IMR-90 (cell line): ENCODE measurements at regions not wholly inside any gene's neighbourhood (a gene's known extent, or its start where the extent isn't known, plus 50 kb on each side); places are given as distances from the start of the nearest gene placed in this dataset.
"Not testable (repeated sequence)": the region's sequence is repeated elsewhere in the genome, so short reads cannot be mapped to it uniquely, and the experiment has no call there.

Experiments used
- ATAC-seq: fragments of 200-7000 bp; cut with Tn5 transposase; 2 replicates; pipeline ENCODE4 v1.9.1; 2020; ENCODE audit warnings: low read depth, mild to moderate bottlenecking, moderate library complexity
- BruUV-seq: library from RNA; stranded (reverse); fragments of 400-500 nt; replicated peaks from 2 replicates; lab custom pipeline; 2021; lab: Mats Ljungman, UMichigan
- CTCF ChIA-PET: fragments of 300-600 bp; formaldehyde crosslinking; extraction: SDS; loops from one replicate; lab custom pipeline; 2021; ENCODE audit warnings: antibody characterized with exemption; lab: Yijun Ruan, JAX
- POLR2A ChIA-PET: fragments of 300-600 bp; sonication (Branson Sonifier 250); formaldehyde crosslinking; loops from one replicate; lab custom pipeline; 2022; ENCODE audit warnings: antibody characterized with exemption; ENCODE audit not compliant: unreplicated experiment; lab: Charles Lee
- DNase-seq: peaks from one replicate; pipeline ENCODE4 v3.0.0; 2013
- H2AFZ ChIP-seq: replicated peaks from 2 replicates; pipeline ENCODE3; 2013; ENCODE audit warnings: low read length, mild to moderate bottlenecking; ENCODE audit not compliant: poor library complexity
- H2AK5ac ChIP-seq: 2 replicates; pipeline ENCODE4 v1.6.1; 2013; ENCODE audit warnings: low read depth, low read length, inconsistent platforms
- H2AK9ac ChIP-seq: replicated peaks from 2 replicates; pipeline ENCODE3; 2013; ENCODE audit warnings: mild to moderate bottlenecking, low read depth, low read length, moderate library complexity; ENCODE audit not compliant: poor library complexity
- H2BK120ac ChIP-seq: 2 replicates; pipeline ENCODE4 v1.6.1; 2013; ENCODE audit warnings: low read depth, low read length, inconsistent platforms
- H2BK15ac ChIP-seq: 3 replicates; pipeline ENCODE4 v1.6.1; 2013; ENCODE audit warnings: low read depth, low read length, inconsistent platforms
- H2BK20ac ChIP-seq: 2 replicates; pipeline ENCODE4 v1.6.1; 2013; ENCODE audit warnings: low read depth, mild to moderate bottlenecking, inconsistent platforms, low read length, moderate library complexity
- H2BK5ac ChIP-seq: 2 replicates; pipeline ENCODE4 v1.6.1; 2013; ENCODE audit warnings: mild to moderate bottlenecking, low read depth, low read length, inconsistent platforms; ENCODE audit not compliant: poor library complexity, severe bottlenecking
- H3K14ac ChIP-seq: replicated peaks from 2 replicates; pipeline ENCODE4 v1.6.1; 2013; ENCODE audit warnings: low read depth, low read length, inconsistent platforms
- H3K18ac ChIP-seq: 2 replicates; pipeline ENCODE4 v1.6.1; 2013; ENCODE audit warnings: low read depth, low read length, control low read depth
- H3K23ac ChIP-seq: 2 replicates; pipeline ENCODE4 v1.6.1; 2013; ENCODE audit warnings: low read depth, low read length, inconsistent platforms
- H3K27ac ChIP-seq: 2 replicates; pipeline ENCODE4 v1.5.1; 2013; ENCODE audit warnings: mild to moderate bottlenecking, control low read depth, low read length; ENCODE audit not compliant: insufficient read depth
- H3K27me3 ChIP-seq: 2 replicates; pipeline ENCODE4 v1.6.1; 2013; ENCODE audit warnings: low read length; ENCODE audit not compliant: control insufficient read depth, insufficient read depth
- H3K36me3 ChIP-seq: 2 replicates; pipeline ENCODE4 v1.6.1; 2013; ENCODE audit warnings: low read length, mixed read lengths; ENCODE audit not compliant: control insufficient read depth, insufficient read depth
- H3K4ac ChIP-seq: 2 replicates; pipeline ENCODE4 v1.6.1; 2013; ENCODE audit warnings: low read depth, low read length, inconsistent platforms
- H3K4me1 ChIP-seq: 2 replicates; pipeline ENCODE4 v1.6.1; 2013; ENCODE audit warnings: low read length, mixed read lengths; ENCODE audit not compliant: control insufficient read depth, insufficient read depth
- H3K4me2 ChIP-seq: 2 replicates; pipeline ENCODE4 v1.6.1; 2013; ENCODE audit warnings: low read depth, mild to moderate bottlenecking, control low read depth, low read length, moderate library complexity
- H3K4me3 ChIP-seq: 2 replicates; pipeline ENCODE4 v1.5.1; 2013; ENCODE audit warnings: low read depth, mild to moderate bottlenecking, control low read depth, low read length, moderate library complexity; ENCODE audit not compliant: insufficient read depth
- H3K56ac ChIP-seq: 2 replicates; pipeline ENCODE4 v1.6.1; 2013; ENCODE audit warnings: low read length, inconsistent platforms; ENCODE audit not compliant: insufficient read depth; ENCODE audit errors: extremely low read depth
- H3K79me1 ChIP-seq, 2 experiments: 2 replicates each; pipeline ENCODE4 v1.6.1; 2013; ENCODE audit warnings: low read length in 2 of 2, inconsistent platforms in 1 of 2, low read depth in 1 of 2
- H3K9ac ChIP-seq: 2 replicates; pipeline ENCODE4 v1.6.1; 2013; ENCODE audit warnings: low read depth, low read length, control low read depth
- H3K9me1 ChIP-seq: 2 replicates; pipeline ENCODE4 v1.6.1; 2013; ENCODE audit warnings: low read length, inconsistent platforms; ENCODE audit not compliant: insufficient read depth
- H3K9me3 ChIP-seq: 2 replicates; pipeline ENCODE4 v1.6.1; 2013; ENCODE audit warnings: low read length; ENCODE audit not compliant: control insufficient read depth, insufficient read depth
- H4K20me1 ChIP-seq: 2 replicates; pipeline ENCODE4 v1.6.1; 2013; ENCODE audit warnings: low read length, inconsistent platforms; ENCODE audit not compliant: insufficient read depth
- H4K5ac ChIP-seq: 2 replicates; pipeline ENCODE4 v1.6.1; 2013; ENCODE audit warnings: mild to moderate bottlenecking, low read depth, low read length, control low read depth
- H4K8ac ChIP-seq, 2 experiments: 2 replicates each; pipeline ENCODE4 v1.6.1; 2013; ENCODE audit warnings: low read depth in 2 of 2, low read length in 2 of 2, control low read depth in 1 of 2, inconsistent platforms in 1 of 2
- H4K91ac ChIP-seq: 2 replicates; pipeline ENCODE4 v1.6.1; 2013; ENCODE audit warnings: low read depth, low read length, inconsistent platforms; ENCODE audit not compliant: insufficient read depth
- WGBS, 2 experiments: methylation state at CpG; one replicate each; pipeline versions ENCODE4 v1.1.5 to v1.1.7; 2013; ENCODE audit warnings: missing lambda C conversion rate in 2 of 2; ENCODE audit not compliant: insufficient read length in 1 of 2; ENCODE audit errors: extremely low coverage in 2 of 2; 5-methylcytosine and 5-hydroxymethylcytosine counted together
- dilution Hi-C: fragments of 300-500 bp; cut with HindIII; formaldehyde crosslinking; loops from one replicate; pipeline ENCODE4 v1.14.3; 2018; ENCODE audit warnings: low sequenced_read_pairs; ENCODE audit not compliant: unreplicated experiment
- in situ Hi-C: fragments of 300-500 bp; cut with MboI; formaldehyde crosslinking; loops from 3 replicates; pipeline ENCODE4 v1.14.3; 2019; ENCODE audit warnings: low sequenced_read_pairs, inconsistent platforms, mixed read lengths
- intact Hi-C: fragments of 100-400 bp; cut with micrococcal nuclease; formaldehyde crosslinking; loops from 2 replicates; pipeline ENCODE4 v1.10.0; 2022

DNA sequence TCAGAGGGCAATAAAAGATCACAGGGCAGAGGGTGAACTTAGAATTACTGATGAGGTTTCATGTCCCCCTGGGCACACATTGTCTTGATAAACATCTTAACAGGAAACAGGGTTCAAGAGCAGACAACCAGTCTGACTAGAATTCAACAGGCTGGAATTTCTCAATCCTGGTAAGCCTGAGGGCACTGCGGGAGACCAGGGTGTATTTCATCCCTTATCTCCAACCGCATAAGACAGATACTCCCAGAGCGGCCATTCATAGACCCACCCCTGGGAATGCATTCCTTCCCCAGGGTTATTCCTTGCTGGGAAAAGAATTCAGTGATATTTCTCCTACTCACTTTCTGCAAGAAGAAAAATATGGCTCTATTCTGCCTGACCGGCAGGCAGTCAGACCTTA lies 549.5 kb upstream of the ADGRB3 start:
- H3K9me3 ChIP-seq, H3K4me1 ChIP-seq, H2AFZ ChIP-seq, H2BK20ac ChIP-seq, H3K4me3 ChIP-seq, DNase-seq, ATAC-seq, H4K91ac ChIP-seq, BruUV-seq, H2AK5ac ChIP-seq, POLR2A ChIA-PET, intact Hi-C loops, H3K4ac ChIP-seq, H4K8ac ChIP-seq, H4K20me1 ChIP-seq, H3K79me1 ChIP-seq, H2BK5ac ChIP-seq, H3K56ac ChIP-seq, H3K27me3 ChIP-seq, H3K36me3 ChIP-seq, H4K5ac ChIP-seq, H3K4me2 ChIP-seq, H2BK120ac ChIP-seq, H3K9me1 ChIP-seq, H3K14ac ChIP-seq, CTCF ChIA-PET, in situ Hi-C loops, H3K23ac ChIP-seq, H3K18ac ChIP-seq, H3K27ac ChIP-seq, dilution Hi-C loops, H2BK15ac ChIP-seq, H2AK9ac ChIP-seq, H3K9ac ChIP-seq: not testable (repeated sequence)
- no CpG with 5 or more reads among the region's 4 CpGs for WGBS, 2 experiments
